Natural killer cell (primary cell): ENCODE measurements at regions not wholly inside any gene's neighbourhood (a gene's known extent, or its start where the extent isn't known, plus 50 kb on each side); places are given as distances from the start of the nearest gene placed in this dataset.

Experiments used
- ATAC-seq, 3 donors: fragments of 150-1000 bp in 2 of 3; fragments of 200-7000 bp in 1 of 3; cut with Tn5 transposase; 1 replicate in 1 of 3; 2 replicates in 2 of 3; pipeline ENCODE4 v1.10.0; 2021; ENCODE audit warnings: mild to moderate bottlenecking in 2 of 3, moderate library complexity in 2 of 3
- DNase-seq, 2 donors: peaks; one replicate each; pipeline versions ENCODE4 v3.0.0 to v3.0.0-alpha.2; 2013 to 2021; ENCODE audit warnings: mixed read lengths in 1 of 2
- H3K27ac ChIP-seq: one replicate; pipeline ENCODE4 v1.5.1; 2013; ENCODE audit warnings: mild to moderate bottlenecking, low read length
- H3K27me3 ChIP-seq: one replicate; pipeline ENCODE4 v1.6.1; 2013; ENCODE audit warnings: low read length; ENCODE audit not compliant: control insufficient read depth, insufficient read depth
- H3K36me3 ChIP-seq: one replicate; pipeline ENCODE4 v1.6.1; 2013; ENCODE audit warnings: low read length; ENCODE audit not compliant: control insufficient read depth, insufficient read depth
- H3K4me1 ChIP-seq: one replicate; pipeline ENCODE4 v1.6.1; 2013; ENCODE audit warnings: low read length; ENCODE audit not compliant: control insufficient read depth, insufficient read depth
- H3K4me3 ChIP-seq: one replicate; pipeline ENCODE4 v1.5.1; 2013; ENCODE audit warnings: low read length
- H3K9me3 ChIP-seq: one replicate; pipeline ENCODE4 v1.6.1; 2013; ENCODE audit warnings: low read length; ENCODE audit not compliant: control insufficient read depth, insufficient read depth
- H3K27ac Mint-ChIP-seq, 2 donors: one replicate each; pipeline ENCODE4 v1.8.0; 2022; ENCODE audit warnings: mild to moderate bottlenecking in 2 of 2, mixed read lengths in 2 of 2, moderate library complexity in 1 of 2
- H3K27me3 Mint-ChIP-seq, 2 donors: one replicate each; pipeline ENCODE4 v1.8.0; 2022; ENCODE audit warnings: low read depth in 2 of 2, mixed read lengths in 2 of 2
- H3K36me3 Mint-ChIP-seq: one replicate; pipeline ENCODE4 v1.8.0; 2022; ENCODE audit warnings: mixed read lengths
- H3K4me1 Mint-ChIP-seq, 2 donors: one replicate each; pipeline ENCODE4 v1.8.0; 2022; ENCODE audit warnings: mixed read lengths in 2 of 2
- H3K4me3 Mint-ChIP-seq: one replicate; pipeline ENCODE4 v1.8.0; 2022; ENCODE audit warnings: mild to moderate bottlenecking, moderate library complexity, mixed read lengths
- H3K9me3 Mint-ChIP-seq, 2 donors: one replicate each; pipeline ENCODE4 v1.8.0; 2022; ENCODE audit warnings: mixed read lengths in 2 of 2
- WGBS: methylation state at CpG from one replicate; pipeline ENCODE4 v1.1.7; 2013; ENCODE audit warnings: missing lambda C conversion rate; ENCODE audit not compliant: insufficient coverage; 5-methylcytosine and 5-hydroxymethylcytosine counted together
- intact Hi-C: fragments of 100-400 bp; cut with micrococcal nuclease; formaldehyde crosslinking; loops from one replicate; pipeline ENCODE4 v1.14.2; 2022
- TF ChIP-seq, protein P1 (sequence below): fragments of 200-600 bp; IDR thresholded peaks from one replicate; pipeline ENCODE4 v1.8.0; 2022; ENCODE audit warnings: antibody characterized with exemption

DNA sequence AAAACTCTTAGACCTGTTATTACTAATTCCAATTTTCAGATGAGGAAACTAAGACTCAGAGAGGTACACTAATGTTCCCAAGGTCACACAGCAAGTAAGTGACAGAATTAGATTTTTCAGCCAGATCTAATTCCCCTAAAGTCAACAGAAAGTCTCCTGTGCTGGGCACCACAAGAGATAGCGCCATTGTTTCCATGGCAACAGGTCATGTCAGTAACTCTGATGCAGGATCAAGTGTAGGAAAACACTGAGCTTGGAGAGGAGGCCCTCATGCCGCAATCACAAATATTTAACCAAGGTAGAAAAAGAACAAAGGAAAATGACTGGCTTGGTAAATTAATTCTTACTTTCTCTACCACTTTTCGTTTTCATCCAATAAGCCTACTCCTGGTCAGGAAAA, 166.0 kb upstream of the CDH13 start:
- Histone ChIP-seq H3K4me3 (no peak overlapping the region), H3K9me3 (no peaks in the 10 kb centered on the region), H3K27me3 (no peaks in the 10 kb centered on the region), H3K27ac (no peak overlapping the region), H3K36me3 (no peaks in the 10 kb centered on the region), H3K4me1 (no peaks in the 10 kb centered on the region)
- H3K36me3 Mint-ChIP-seq: no peaks in the 10 kb centered on the region
- peaks cover 7% of the 10 kb centered on the region in 2 donors for H3K4me1 Mint-ChIP-seq
- 80% methylated on average over 3 of the region's 3 CpGs for WGBS
- no peak for ATAC-seq
- intact Hi-C loops: no loop called here
- DNase-seq: no peak
- H3K27ac Mint-ChIP-seq: no peak overlapping the region
- no peak overlapping the region for H3K4me3 Mint-ChIP-seq
- no peaks in the 10 kb centered on the region for H3K9me3 Mint-ChIP-seq
- TF ChIP-seq, protein P1, sequence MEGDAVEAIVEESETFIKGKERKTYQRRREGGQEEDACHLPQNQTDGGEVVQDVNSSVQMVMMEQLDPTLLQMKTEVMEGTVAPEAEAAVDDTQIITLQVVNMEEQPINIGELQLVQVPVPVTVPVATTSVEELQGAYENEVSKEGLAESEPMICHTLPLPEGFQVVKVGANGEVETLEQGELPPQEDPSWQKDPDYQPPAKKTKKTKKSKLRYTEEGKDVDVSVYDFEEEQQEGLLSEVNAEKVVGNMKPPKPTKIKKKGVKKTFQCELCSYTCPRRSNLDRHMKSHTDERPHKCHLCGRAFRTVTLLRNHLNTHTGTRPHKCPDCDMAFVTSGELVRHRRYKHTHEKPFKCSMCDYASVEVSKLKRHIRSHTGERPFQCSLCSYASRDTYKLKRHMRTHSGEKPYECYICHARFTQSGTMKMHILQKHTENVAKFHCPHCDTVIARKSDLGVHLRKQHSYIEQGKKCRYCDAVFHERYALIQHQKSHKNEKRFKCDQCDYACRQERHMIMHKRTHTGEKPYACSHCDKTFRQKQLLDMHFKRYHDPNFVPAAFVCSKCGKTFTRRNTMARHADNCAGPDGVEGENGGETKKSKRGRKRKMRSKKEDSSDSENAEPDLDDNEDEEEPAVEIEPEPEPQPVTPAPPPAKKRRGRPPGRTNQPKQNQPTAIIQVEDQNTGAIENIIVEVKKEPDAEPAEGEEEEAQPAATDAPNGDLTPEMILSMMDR: no peak
- H3K27me3 Mint-ChIP-seq: peaks cover 20 to 36% of the 10 kb centered on the region in 2 donors

DNA sequence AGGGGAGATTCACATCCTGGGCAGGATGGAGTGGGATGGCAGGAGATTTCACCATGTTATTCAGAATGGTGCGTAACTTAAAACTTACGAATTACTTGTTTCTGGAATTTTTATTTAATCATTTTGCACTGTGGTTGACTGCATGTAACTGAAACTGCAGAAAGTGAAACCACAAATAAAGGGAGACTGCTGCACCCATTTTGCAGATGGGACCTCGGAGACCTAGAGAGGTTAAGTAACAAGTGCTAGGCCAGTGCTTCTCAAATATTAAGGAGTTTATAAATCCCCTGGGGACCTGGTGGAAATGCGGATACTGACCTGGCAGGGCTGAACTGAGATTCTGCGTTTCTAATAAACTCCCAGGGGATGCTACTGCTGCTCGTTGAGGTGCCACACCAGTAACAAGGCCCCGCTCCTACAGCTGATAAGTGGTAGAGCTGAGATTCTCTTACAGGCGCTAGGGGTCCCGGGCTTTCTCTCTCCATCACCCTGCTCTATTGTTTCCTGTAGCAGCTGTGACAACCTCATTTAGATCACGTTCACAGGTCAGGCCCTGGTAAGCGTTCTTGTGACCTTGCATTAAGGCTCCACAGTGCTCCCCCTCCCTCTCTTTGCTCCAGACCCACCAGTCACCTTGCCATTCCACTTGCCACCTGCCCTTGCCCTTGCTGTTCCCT, 167.1 kb upstream of the CDH13 start:
- no peaks in the 10 kb centered on the region for H3K27me3 ChIP-seq
- H3K36me3 Mint-ChIP-seq: no peaks in the 10 kb centered on the region
- H3K4me1 ChIP-seq: peaks cover under 1% of the 10 kb centered on the region
- ATAC-seq: peak in 1 of 3 donors; percentile 36
- no peak overlapping the region for H3K27ac Mint-ChIP-seq
- H3K9me3 ChIP-seq: no peaks in the 10 kb centered on the region
- no peaks in the 10 kb centered on the region for H3K9me3 Mint-ChIP-seq
- H3K27me3 Mint-ChIP-seq: peaks cover 19 to 32% of the 10 kb centered on the region in 2 donors
- no peaks in the 10 kb centered on the region for H3K36me3 ChIP-seq
- WGBS: 45% methylated on average over 11 of the region's 11 CpGs
- H3K27ac ChIP-seq: no peak overlapping the region
- peak in 1 of 2 donors; percentile 6 for DNase-seq
- H3K4me1 Mint-ChIP-seq: peaks cover 7 to 14% of the 10 kb centered on the region in 2 donors
- no peak overlapping the region for H3K4me3 Mint-ChIP-seq
- TF ChIP-seq, protein P1: no peak
- intact Hi-C loops: no loop called here
- H3K4me3 ChIP-seq: no peak overlapping the region

DNA sequence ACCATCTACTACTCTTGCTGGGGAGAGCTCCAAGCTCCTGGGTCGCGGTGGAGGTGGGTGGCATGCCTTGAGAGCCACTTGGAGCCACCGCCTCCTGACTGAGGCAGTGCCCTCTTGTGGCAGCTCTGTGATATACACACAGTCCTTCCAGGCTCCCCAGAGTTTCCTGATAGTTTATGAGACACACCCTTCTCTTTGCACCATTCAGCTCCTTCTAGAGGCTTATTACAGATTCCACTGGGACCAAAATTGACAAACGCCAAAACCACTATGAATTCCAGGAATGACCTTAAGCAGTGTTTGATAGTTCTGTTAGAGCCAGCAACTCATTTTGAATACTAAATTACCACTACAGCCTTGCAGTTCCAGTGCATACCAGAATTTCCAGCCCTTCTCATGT, 170.1 kb upstream of the CDH13 start:
- Mint-ChIP-seq H3K4me3 (peak overlapping the region; percentile 32), H3K36me3 (no peaks in the 10 kb centered on the region), H3K4me1 (peaks cover 21 to 35% of the 10 kb centered on the region in 2 donors), H3K27me3 (peaks cover 16 to 26% of the 10 kb centered on the region in 2 donors), H3K27ac (no peak overlapping the region), H3K9me3 (no peaks in the 10 kb centered on the region)
- intact Hi-C loops: no loop called here
- Histone ChIP-seq H3K4me3 (no peak overlapping the region), H3K9me3 (no peaks in the 10 kb centered on the region), H3K27ac (no peak overlapping the region), H3K4me1 (peaks cover 14% of the 10 kb centered on the region), H3K36me3 (no peaks in the 10 kb centered on the region), H3K27me3 (no peaks in the 10 kb centered on the region)
- WGBS: 6% methylated on average over 4 of the region's 4 CpGs
- peak; percentile 57 to 87 (median 70) for ATAC-seq
- TF ChIP-seq, protein P1: peak; percentile 76
- DNase-seq: peak; percentile 18 to 65

DNA sequence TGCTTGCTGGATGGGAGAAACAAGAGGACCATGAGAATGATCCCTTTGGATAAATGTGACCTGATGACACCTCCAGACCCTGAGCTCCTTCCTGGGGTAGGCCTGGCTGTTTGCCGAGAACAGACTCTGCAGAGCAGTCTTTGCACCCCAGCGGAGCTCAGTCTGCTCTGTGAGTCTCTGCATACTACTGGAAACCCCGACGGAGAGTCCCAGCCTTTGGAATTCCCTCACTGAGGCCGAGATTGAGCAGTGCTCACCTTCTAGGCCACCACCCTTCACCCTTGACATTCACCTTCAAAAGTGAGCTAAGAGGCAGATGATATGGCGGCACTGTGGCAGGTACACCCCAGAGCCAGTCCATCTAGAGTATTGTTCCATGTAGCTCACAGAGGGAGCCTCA, 172.2 kb upstream of the CDH13 start:
- Mint-ChIP-seq H3K36me3 (no peaks in the 10 kb centered on the region), H3K4me1 (peaks cover 21 to 35% of the 10 kb centered on the region in 2 donors), H3K9me3 (no peaks in the 10 kb centered on the region), H3K27ac (peak overlapping the region in 1 of 2 donors; percentile 47), H3K4me3 (no peak overlapping the region), H3K27me3 (peaks cover 12 to 26% of the 10 kb centered on the region in 2 donors)
- Histone ChIP-seq H3K4me1 (peaks cover 17% of the 10 kb centered on the region), H3K9me3 (no peaks in the 10 kb centered on the region), H3K4me3 (no peak overlapping the region), H3K27ac (no peak overlapping the region), H3K36me3 (no peaks in the 10 kb centered on the region), H3K27me3 (no peaks in the 10 kb centered on the region)
- 80% methylated on average over 6 of the region's 6 CpGs for WGBS
- ATAC-seq (no peak), DNase-seq (no peak)
- TF ChIP-seq, protein P1: no peak
- intact Hi-C loops: no loop called here
